TTC549 (cell line): ENCODE measurements at regions not wholly inside any gene's neighbourhood (a gene's known extent, or its start where the extent isn't known, plus 50 kb on each side); places are given as distances from the start of the nearest gene placed in this dataset.
A peak's percentile ranks its signal among the peaks of the same experiment; 100 is the strongest.

Experiments used
- FAIRE-seq: peaks from 2 replicates; lab custom pipeline; 2012; peaks lifted over from hg19 to GRCh38; lab: Jason Lieb, UNC

- FAIRE-seq, result no peak
These were observed 615.2 kb downstream of the PLA2G4A start for GRCh38 chr1:187443939-187444338.

DNA sequence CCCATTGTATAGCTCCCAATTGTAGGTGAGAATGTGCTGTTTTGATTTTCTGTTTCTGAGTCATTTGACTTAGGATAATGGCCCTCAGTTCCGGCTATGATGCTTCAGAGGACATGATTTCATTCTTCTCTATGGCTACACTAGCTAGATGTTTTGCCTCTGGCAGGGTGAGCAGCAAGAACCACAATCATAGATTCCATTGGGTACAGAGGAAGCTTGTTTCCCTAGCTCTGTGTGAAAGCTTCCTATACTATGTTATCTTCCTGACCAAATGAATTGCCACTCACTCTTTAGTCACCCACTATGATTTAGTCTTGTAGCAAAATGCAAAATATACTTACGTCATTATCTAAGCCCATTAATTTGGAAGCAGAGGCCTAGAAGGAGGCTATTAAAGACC is 616.3 kb downstream of the PLA2G4A start:
- no peak for FAIRE-seq

DNA sequence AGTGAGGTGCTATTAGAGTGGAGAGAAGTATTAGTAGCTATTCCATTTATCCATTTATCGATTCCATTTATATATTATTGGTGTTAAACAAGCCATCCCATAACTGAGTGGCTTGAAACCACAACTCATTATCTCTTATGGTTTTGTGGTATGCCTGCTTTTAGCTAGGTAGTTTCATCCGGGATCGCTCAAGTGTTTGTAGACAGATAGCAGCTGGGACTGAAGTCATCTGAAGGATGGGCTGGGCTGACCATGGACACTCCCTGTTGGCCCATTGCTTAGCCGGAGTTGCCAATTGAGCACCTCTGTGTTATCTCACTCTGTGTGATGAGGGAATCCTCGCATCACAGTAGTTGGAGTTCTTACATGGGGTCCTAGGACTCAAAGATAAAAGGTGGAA is 622.5 kb downstream of the PLA2G4A start:
- FAIRE-seq, result no peak

GRCh38 chr1:187454010-187454409 is 625.3 kb downstream of the PLA2G4A start:
- peak; percentile 85 for FAIRE-seq

GRCh38 chr1:187456446-187456845 is 627.7 kb downstream of the PLA2G4A start:
- no peak for FAIRE-seq

DNA sequence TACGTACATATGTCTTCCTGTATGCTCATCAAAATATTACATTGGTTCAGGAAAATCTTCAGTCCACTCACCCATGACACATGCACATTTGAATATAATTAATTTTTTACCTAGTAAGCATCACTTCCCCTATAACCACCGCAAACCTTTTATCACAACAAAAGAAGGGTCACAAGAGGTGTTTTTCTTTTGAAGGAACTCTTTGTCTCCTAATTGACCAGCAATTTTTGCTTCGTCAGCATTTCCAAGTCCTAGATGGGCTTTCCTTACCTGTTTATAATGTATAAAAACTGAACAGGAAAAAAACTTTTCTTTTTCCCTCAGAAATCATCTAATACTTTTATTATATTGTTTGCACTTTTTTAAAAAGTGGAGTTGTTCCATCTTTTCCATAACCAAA is 631.3 kb downstream of the PLA2G4A start:
- FAIRE-seq, result no peak

GRCh38 chr1:187464320-187464719 is 635.6 kb downstream of the PLA2G4A start:
- FAIRE-seq, result peak; percentile 88

GRCh38 chr1:187465441-187465840 is 636.7 kb downstream of the PLA2G4A start:
- no peak for FAIRE-seq

DNA sequence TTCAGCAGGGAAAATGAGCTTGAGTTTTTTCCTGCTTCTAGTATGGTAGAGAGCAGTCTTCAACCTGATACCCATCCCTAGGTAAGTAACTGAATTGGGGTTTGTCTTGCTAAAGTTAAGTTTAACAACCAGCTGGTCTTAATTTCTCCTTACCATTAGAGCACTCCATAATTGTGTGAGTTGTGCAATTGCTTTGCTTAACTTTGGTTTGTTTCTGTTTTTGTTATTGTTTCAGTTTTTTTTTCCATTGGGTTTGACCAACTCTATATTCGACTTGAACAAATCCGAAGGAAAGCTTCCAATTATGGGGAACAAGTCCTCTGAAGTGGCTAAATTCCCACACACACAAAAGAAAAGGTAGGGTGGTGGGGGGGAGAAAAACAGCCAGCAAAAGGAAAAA is 641.1 kb downstream of the PLA2G4A start:
- FAIRE-seq, result no peak

DNA sequence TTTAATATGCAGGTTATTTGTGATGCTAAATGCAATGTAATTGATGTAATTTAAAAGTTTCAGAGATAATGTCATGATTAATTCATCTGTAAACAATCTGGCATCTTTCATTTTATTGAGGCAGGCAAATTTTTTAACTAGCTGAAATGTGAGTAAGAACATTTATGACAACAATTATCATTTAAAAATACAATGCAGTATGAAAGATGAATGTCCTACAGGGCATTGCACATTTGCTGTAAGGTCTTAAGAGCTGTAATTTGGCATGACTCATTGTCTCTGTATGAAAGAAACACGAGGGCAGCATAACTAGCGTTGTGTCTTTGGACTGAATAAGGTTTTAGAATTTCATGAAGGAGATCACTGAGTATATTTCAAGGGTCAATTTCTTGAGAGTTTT is 642.8 kb downstream of the PLA2G4A start:
- peak; percentile 46 for FAIRE-seq

- no peak for FAIRE-seq
These were observed 645.6 kb downstream of the PLA2G4A start for GRCh38 chr1:187474336-187474735.

DNA sequence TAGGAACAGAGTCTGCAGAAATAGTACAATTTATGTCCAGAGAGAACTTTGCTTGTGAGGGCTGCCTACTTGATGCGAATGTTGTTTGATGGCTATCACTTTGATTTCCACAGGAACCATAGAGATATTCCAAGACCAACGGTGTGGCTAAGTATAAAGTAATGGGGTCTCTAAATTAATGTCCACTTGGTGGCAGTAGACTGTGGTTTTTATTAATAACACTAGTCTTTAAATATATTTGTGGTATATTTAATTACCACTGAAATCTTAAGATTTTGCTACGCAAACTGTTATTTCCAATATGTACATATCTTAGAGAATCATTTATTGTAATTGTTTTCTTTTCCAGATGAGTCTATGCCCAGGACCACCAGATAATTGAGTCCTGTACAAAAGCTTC is 647.9 kb downstream of the PLA2G4A start:
- peak; percentile 95 for FAIRE-seq

DNA sequence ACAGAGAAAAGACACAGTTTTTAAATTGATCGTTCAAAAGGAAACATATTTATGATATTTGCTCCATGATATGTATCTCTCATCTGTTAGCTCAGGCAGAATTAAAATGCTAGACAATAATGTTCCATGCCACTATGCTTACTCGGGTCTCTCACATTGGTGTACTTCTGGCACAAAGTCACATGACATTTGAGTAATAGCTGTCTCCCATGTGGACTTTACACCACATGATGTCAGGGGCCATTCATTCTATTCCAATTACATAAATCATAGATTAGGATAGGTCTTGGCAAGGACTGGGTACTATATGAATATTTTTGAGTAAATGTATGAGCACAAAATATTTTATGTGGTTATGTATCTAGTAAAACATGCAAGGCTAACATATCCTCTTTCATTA is 648.4 kb downstream of the PLA2G4A start:
- FAIRE-seq, result no peak

DNA sequence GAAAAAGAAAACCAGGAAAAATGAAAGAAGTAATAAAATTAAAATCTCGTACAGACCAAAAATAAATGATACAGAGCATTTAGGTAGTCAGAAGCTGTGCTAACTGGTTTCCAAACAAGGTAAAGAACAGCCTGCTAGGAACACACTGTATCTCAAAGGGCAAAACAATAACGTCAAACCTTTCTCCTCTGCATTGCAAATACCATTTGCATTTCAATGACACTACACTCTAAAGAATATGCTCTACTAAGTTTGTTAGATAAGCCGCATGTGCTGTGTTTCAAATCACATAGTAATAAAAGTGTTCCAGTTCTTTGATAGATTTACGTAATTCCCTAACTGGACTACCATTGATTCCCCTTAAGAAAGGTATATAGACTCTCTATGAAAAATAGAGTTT is 648.8 kb downstream of the PLA2G4A start:
- FAIRE-seq, result peak; percentile 60

- FAIRE-seq, result no peak
These were observed 652.9 kb downstream of the PLA2G4A start for GRCh38 chr1:187481581-187482148.

- FAIRE-seq, result no peak
These were observed 661.5 kb downstream of the PLA2G4A start for GRCh38 chr1:187490266-187490665.

- FAIRE-seq, result no peak
These were observed 662.5 kb downstream of the PLA2G4A start for GRCh38 chr1:187491082-187491720.

- no peak for FAIRE-seq
These were observed 669.3 kb downstream of the PLA2G4A start for GRCh38 chr1:187498028-187498427.

DNA sequence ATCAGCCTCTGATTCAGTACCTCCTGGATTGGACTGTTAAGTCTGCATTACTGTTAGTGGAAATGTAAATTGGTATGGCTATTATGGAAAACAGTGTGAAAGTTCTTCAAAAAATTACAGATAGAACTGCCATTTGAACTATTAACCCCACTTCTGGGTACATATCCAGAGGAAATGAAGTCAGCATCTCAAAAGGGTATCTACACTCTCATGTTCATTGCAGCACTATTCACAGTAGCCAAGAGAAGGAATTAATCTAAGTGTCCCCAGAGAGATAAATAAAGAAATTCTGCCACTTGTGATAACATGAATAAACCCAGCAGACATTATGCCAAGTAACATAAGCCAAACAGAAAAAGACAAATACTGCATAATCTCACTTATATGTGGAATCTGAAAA is 676.0 kb downstream of the PLA2G4A start:
- no peak for FAIRE-seq

DNA sequence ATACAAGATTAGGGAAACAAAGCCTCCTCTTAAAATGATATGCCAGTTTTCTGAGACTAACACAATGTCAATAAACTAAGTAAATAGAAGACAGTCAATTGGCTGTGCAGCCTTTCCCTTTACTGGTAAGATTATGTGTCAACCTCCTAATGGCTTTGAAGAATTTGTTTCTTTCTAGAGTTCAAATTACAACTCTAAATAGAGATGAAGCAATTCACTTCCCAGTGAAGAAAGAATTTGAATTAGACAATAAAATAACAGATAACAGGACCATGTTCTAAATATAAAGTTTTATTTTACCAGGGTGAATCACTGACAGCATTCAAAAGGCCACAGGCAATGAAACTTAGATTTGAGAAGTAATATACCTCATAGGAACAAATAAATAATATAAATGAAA is 680.3 kb downstream of the PLA2G4A start:
- peak; percentile 59 for FAIRE-seq

- FAIRE-seq, result no peak
These were observed 684.4 kb downstream of the PLA2G4A start for GRCh38 chr1:187513190-187513589.

DNA sequence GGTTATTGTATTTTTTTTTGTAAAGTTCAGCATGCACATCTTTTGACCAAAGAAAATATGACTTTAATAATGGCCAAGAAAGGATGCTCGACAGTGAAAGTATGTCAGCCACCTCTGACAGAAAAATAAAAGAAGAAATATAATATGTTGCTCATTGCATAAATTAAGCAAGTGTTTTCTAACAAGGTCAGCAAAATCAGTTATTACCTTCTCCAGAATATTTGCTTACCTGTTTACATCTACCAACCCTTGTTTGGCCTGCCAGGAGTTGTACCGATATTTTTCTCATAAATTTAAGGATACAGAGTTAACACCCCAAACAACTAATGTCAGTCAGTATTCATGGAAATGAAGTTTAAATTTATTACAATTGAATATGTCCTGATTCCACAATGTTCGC is 685.4 kb downstream of the PLA2G4A start:
- FAIRE-seq, result no peak

- FAIRE-seq, result no peak
These were observed 688.1 kb downstream of the PLA2G4A start for GRCh38 chr1:187516874-187517273.

GRCh38 chr1:187517546-187517945 is 688.8 kb downstream of the PLA2G4A start:
- no peak for FAIRE-seq

DNA sequence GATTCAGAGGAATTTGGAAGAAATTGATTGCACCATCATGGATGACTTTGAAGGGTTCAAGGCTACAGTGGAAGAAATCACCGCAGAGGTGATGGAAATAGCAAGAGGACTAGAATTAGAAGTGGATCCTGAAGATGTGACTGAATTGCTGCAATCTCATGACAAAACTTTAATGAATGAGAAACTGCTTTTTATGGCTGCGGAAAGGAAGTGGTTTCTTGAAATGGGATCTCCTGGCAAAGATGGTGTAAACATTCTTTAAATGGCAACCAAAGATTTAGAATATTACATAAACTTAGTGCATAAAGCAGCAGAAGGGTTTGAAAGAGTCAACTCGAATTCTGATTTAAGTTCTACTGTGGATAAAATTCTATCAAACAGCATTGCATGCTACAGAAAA is 698.6 kb downstream of the PLA2G4A start:
- FAIRE-seq, result no peak
